ENCODE measurements at regions not wholly inside any gene's neighbourhood (a gene's known extent, or its start where the extent isn't known, plus 50 kb on each side); places are given as distances from the start of the nearest gene placed in this dataset.

GRCh38 chr9:90249094-90249493 lies 393.5 kb downstream of the DIRAS2 start:
- DNase-seq: no peak

GRCh38 chr9:90251316-90251715 lies 391.3 kb downstream of the DIRAS2 start:
- DNase-seq: no peak

- no peak for DNase-seq
These were observed 386.3 kb downstream of the DIRAS2 start for GRCh38 chr9:90256345-90256744.

GRCh38 chr9:90259311-90260246 lies 383.0 kb downstream of the DIRAS2 start:
- DNase-seq: no peak

GRCh38 chr9:90261698-90262097 lies 380.9 kb downstream of the DIRAS2 start:
- no peak for DNase-seq

GRCh38 chr9:90268613-90269012 lies 374.0 kb downstream of the DIRAS2 start:
- DNase-seq: no peak

GRCh38 chr9:90271707-90272106 lies 370.9 kb downstream of the DIRAS2 start:
- DNase-seq: no peak

GRCh38 chr9:90274725-90275124 lies 367.9 kb downstream of the DIRAS2 start:
- DNase-seq: no peak

- DNase-seq: no peak
These were observed 356.7 kb downstream of the DIRAS2 start for GRCh38 chr9:90285946-90286345.

GRCh38 chr9:90287567-90288274 lies 354.9 kb downstream of the DIRAS2 start:
- DNase-seq: no peak

- no peak for DNase-seq
These were observed 354.4 kb downstream of the DIRAS2 start for GRCh38 chr9:90288275-90288639.

GRCh38 chr9:90290716-90291485 lies 351.7 kb downstream of the DIRAS2 start:
- DNase-seq: no peak

GRCh38 chr9:90296539-90296938 lies 346.1 kb downstream of the DIRAS2 start:
- DNase-seq: peak; percentile 36

GRCh38 chr9:90299968-90300367 lies 342.7 kb downstream of the DIRAS2 start:
- DNase-seq: no peak

- DNase-seq: no peak
These were observed 341.9 kb downstream of the DIRAS2 start for GRCh38 chr9:90300611-90301276.

- peak; percentile 82 for DNase-seq
These were observed 341.4 kb downstream of the DIRAS2 start for GRCh38 chr9:90301277-90301653.

GRCh38 chr9:90303655-90304054 lies 339.0 kb downstream of the DIRAS2 start:
- DNase-seq: no peak

GRCh38 chr9:90306158-90306557 lies 336.5 kb downstream of the DIRAS2 start:
- peak; percentile 25 for DNase-seq

GRCh38 chr9:90307167-90307833 lies 335.3 kb downstream of the DIRAS2 start:
- peak; percentile 95 for DNase-seq

GRCh38 chr9:90307891-90308290 lies 334.7 kb downstream of the DIRAS2 start:
- DNase-seq: peak; percentile 33

GRCh38 chr9:90308691-90309090 lies 333.9 kb downstream of the DIRAS2 start:
- peak; percentile 50 for DNase-seq
